Activated naive CD4-positive, alpha-beta T cell treated with Interleukin-2 at 50 U/mL for 16 hours (primary cell): ENCODE measurements at regions not wholly inside any gene's neighbourhood (a gene's known extent, or its start where the extent isn't known, plus 50 kb on each side); places are given as distances from the start of the nearest gene placed in this dataset.

Experiments
- DNase-seq: peaks from one replicate; pipeline ENCODE4 v3.0.0-alpha.2; 2020

DNA sequence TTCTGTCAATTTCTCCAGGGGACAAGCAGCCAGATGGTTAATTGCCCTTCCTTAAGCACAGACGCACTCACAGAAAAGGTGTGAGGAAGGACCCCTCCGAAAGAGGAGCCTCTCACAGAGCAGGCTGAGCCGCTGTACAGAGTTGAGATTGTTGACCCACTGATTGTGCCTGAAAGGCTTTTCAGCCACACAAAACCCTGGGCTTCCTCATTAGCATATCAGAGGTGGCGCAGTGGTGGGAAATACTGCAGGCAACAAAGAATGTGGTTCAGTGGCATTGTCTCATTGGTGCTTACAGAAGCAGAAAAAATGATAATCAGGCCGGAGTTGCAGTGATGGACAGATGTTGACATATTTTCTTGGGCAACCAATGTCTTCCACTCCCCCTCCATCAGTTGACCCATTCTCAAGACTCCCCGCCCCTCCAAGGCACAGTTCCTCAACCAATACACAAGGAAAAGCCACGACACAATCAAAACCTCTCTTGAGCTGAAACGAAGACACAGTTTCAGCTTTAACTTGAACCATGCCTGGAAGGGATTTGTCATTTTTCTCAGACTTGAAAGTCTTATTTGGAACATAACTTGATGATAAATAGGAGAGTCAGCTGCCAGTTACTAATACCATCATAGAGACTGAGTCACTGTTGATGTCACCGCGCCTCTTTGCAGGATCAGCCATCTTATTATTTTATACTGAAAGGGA is 53.1 kb downstream of the ATXN3L start:
- DNase-seq, result no peak

DNA sequence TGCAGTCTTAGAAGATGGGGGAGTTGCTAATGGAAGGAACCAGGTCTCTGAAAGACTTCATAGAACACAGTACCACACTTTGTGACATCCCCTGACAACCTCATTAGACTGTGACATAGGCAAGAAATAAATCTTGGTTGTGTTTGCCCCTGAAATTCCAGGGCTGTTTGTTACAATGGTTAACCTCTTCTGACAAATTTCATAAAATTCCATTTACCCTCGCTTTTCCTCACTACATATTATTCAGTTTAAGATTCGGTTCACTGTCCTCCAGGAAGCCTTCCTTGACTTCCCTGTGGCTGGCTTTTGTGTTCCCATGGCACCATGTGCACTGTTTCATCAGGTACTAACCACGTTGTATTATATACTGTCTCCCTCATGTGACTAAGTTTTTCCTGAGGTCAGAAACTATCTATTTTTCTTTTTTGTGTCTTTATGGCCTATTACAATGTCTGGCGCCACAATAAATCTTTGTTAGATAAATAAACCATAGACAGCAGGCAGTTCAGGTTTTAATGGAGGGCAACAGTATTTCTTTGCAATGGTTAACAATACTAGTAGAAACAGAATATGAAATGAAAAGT is 54.2 kb downstream of the ATXN3L start:
- DNase-seq, result no peak

DNA sequence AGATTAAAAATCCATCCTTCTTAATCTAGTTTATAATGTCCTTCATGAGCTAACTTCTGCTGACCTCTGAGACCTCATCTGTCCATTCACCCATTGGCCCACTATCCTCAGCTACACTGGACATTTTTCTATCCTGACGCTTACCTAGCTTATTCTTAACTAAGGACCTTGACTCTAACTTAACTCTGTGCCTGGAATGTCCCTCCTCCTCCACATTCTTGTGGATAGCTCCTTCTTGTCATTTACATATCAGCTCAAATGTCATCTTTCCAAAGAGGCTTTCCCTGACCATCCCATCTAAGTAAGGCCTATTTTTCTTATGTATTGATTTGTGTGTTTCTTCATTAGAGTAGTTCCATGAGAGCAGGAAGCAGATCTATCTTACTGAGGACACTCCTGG is 54.7 kb downstream of the ATXN3L start:
- no peak for DNase-seq

DNA sequence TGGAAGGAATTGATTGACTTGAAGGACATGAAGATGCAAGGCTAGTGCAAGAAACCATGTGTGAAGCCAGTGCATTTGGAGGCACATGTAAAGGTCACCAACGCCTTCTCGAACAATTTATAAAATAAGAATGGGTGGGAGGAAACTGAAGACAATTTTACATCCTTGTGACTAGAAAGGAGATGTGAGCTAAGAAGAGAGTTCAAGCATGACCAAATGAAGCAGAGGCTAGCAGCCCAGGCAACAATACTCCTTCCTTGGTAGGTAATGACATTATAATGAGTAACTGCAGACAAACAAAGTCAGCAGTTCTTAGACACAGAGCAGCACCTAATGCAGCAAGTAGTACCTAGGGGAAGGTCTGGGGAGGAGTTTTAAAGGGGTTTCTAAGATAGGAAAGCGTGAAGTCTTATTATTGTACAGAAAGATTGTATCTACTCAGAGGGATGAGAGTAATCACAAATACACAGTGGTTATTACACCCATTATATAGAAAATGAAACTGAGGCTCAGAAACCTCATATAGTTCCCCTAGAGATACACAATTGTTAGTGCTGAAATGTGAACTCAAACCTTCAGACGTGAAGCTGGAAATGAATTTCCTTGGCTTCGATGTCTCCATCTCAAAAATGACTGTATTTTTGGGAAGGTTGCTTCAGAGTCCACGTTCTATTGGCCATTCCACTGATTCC is 56.1 kb downstream of the ATXN3L start:
- no peak for DNase-seq

DNA sequence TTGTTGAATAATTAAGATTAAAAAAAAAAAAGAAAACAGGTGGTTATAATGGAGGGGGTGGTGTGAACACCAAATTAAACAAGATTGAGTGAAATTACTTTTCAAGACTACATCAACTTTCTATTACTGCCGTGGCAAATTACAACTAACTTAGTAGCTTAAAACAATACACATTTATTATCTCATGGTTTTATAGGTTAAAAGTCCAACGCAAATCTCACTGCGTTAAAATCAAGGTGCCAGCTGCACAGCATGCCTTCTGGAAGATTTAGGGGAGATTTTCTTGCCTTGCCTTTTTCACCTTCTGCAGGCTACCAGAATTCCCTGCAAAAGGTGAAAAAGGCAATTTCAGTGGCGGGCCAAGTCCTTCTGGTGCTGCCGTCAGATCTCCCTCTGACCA is 58.5 kb downstream of the ATXN3L start:
- DNase-seq, result no peak

DNA sequence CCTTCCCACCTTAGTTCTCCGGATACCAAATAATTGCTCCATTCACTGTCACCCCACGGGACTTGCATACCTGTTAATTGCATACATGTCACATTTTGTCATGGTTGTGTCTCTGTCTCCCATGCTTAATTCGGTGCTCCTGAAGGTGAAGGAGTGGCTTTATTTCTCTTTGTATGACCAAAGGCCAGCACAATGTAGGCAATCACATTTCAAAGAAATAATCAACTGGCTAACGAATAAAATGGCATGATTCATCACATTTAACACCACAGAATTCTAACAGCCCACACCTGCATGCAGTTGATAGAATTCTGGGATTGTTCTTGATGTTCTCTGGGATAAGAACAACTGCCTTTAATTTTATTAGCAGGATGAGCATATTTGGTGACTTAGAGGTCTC is 59.3 kb downstream of the ATXN3L start:
- DNase-seq, result no peak

DNA sequence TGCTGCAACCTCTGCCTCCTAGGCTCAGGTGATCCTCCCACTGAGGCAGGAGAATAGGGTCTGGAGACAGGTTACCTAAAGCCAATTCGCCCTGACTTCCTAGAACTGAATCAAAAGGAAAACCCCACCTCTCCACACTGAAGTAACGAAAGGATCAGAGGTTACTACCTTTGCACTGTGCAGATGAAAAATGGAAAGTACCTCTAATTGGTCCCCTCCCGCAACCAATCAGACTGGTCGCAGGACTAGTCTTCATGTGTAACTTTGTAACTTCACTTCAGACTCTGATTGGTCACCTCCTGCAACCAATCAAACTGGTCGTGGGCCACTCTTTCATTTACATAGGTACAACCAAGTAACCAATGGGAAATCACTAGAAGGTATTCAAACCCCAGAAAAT is 61.1 kb downstream of the ATXN3L start:
- DNase-seq, result no peak

DNA sequence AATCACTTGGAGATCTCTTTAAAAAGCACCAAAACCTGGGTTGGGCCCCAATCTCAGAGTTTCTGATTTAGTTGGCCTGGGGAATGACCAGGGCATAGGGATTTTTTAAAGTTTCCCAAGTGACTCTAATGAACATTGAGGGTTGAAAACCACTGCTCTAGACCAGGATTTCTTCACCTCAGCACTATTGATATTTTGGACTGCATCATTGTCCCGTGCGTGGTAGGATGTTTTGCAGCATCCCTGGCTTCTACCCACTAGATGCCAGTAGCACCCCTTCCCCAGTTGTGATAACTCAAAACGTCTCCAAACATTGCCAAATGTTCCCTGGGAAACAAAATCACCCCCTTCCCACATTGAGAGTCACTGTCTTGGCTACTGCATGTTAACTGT is 61.8 kb downstream of the ATXN3L start:
- no peak for DNase-seq

DNA sequence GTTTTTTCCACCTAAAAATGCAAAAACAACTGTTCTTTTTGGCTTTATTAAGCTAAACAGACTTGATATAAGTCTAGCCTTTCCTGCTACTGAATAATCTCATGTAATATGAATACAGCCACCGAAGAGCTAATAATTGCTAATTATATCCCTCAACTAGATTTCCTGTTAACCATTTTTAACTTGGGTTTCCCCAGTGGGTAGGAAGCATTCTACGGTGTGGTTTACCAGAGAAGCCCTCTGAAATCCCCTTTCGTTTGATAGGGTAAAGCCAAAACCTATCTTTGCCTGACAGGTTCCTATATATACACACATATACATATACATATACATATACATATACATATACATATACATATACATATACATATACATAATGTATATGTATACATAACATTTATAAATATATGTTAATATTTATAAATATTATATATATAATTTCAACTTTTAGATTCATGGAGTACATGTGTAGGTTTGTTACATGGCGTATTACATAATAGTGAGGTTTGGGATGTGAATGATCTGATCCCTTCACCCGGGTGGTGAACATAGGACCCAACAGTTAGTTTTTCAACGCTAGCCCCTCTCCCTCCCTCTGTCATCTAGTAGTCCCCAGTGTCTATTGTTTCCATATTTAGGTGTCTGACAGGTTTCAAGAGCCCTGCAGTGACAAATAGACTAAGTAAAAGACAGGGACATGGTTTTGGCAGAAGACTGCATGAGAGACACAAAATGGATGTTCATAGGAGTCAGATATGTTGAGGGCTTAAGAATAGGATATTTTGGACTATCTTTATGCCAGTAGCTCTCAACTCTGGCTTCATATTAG is 62.4 kb downstream of the ATXN3L start:
- no peak for DNase-seq

DNA sequence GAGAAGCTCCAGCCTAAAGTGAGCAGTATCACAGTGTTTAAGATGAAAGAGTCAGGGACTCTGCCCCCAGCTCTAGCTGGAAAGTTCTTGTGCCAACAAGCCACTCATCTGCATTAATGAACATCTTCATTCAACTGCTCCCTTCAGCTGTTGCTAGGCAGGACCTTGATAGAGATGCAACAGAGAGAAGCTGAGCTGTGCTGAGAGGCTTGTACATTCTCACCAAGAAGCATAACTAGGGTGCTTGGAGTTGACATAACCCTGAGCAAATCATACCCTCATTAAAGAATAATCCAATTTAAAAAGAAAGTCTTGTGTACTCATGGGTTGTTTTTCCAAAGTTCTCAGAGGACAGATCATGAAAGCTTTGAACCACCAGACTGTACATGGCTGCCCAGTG is 63.2 kb downstream of the ATXN3L start:
- no peak for DNase-seq

DNA sequence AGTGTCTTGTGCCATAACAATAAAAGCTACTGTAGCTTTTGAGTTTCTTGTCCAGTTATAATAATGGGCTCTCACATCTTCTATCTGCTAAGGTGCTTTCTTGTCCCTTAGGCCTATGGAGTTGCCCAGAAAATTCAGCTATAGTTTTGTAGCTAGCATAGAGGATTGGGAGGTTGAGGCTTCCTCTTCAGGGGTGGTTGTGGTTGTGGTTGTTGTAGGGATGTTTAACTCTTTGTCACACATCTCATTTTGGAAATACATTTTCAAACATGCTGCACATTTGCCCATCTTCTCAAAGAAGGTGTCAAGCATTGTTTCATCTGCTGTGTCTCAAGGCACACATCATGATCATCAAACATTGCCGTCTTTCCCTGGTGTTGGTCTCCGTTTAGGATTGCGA is 65.0 kb downstream of the ATXN3L start:
- no peak for DNase-seq

DNA sequence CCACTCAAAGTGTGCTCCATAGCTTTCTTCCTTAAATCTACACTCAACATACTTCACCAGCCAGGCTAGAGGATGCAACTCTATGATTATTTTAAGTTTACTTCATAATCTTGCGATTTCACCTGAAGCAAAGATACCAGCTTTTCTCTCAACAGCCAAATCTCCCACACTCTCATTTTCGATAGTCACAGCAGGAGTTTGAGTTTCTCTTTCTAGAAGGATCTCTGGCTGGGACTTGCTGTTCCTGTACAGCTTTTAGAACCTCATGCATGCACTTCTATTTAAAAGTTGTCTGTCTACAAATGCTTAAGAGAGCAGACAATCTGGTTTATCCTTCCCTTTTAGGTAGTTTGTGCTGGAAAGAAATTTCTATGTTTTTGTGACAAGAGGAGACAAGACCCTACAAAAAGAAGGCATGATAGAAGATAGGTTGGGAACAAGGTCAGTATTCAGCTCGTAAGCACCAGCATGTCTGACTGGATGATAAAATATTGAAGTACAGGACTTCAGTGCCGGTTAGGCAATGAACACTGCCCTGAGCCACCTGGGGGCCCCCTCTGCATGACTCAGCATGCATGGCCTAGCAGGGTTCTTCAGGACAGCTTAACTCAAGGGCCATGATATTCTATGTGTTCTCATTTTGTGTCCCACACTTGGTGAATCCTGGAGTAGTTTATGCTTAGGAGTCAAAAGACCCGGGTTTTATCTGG is 65.6 kb downstream of the ATXN3L start:
- DNase-seq, result peak; percentile 1

DNA sequence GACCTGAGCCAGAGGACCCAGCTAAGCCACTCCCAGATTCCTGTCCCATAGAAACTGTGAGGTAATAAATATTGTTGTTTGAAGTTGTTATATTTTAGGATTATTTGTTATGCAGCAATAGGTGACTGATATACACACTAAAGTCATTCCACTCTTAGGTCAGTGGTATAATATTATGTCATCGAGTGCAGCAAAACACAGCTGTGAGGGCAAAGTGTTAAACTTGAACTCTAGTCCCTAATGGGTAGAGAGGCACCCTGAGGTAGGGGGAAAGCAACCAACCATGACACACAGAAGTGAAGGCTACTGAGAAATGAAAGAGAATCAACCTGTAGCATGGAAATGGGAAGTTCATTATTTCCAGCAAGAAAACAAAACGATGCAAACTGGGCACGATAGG is 66.6 kb downstream of the ATXN3L start:
- no peak for DNase-seq

DNA sequence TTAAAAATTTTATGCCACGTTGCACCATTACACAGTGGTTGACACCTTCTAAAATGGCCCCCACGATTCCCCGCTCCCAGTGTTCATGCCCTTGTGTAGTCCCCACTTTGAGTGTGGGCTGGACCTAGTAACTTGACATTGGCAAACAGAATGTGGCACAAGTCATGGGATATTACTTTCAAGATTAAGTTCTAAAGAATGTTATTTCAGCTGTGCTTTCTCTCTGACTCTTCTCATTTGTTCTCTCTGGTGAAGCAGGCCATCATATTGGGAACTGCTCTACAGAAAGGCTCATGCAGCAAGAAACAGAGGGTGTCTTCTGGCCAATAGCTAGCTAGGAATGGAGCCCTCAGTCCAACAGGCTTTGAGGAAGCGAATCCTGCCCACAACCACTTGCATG is 67.1 kb downstream of the ATXN3L start:
- DNase-seq, result no peak

DNA sequence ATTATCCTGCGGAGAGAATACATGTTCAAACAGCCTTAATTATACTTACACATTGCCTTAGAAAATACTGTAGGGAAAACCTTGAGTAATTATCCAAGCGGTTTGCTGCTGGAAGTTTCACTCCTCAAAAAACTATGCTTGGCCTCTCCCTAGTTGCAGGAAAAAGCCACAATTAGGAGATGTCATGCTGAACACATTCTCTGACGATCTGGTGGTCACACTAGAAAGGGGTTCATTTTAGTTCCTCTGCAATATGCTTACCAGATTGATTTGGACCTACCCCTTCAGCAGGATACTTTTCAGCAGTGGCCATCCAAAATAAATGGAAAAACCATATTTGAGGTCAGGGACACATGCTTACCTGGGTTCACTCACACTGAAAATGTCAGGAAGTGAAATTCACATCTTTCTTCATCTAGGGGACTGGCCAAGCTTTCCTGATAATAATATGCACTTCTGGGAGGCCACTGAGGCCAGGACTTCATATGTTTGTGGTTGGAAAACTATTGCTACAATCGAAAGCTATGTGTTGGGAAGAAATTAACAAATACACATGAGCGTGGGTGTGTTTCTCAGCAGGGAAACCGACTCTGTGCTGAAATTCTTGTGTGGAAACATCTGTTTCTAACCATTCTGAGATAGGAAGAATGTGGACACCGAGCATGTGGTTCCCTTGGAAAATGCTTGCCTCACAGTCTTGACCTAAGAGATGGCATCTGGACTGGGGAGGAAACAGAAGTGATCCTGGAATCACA is 68.8 kb downstream of the ATXN3L start:
- DNase-seq, result no peak

DNA sequence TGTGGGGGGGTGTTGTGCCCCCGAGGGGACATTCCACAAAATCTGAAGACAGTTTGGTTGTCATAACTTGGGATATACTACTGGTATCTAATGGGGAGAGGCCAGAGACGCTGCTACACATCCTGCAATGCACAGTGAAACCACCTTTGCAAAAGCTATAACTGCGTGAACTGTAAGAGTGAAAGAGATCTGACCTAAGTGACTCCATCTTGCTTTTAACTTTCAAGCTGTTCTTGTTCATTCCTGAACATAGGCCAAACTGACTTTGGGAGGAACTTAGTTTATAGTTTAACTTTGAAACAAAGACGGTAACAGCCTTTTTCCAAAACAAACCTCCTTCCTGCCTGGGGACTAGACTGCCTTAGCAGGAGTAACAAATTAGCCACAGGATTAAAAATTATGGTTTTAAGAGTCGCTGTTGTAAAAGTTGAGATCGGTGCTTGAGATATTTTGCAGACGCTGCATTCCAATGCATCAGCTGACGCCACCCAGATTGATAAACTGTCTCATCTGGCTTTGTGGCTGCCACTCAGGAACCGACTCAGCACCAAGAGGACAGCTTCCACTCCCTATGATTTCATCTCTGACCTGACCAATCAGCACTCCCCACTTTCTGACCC is 70.9 kb downstream of the ATXN3L start:
- no peak for DNase-seq

DNA sequence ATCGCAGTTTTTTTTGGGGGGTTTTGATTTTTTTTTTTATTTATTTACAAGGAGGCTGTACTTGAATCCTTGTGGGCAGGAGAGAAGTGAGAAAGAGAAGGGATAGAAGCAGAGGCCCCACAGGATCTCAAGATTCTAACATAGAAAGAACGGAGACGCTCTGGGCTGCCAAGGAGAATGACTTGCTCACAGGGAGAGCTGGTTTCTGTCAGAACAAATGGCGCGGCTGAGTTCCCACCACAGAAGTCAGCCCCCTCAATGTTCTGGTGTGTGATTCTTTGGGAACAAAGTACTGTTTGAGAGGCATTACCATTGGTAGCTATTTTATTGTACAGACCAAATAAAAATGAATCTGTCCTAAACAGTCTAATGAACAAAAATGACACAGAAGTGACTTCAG is 80.6 kb downstream of the ATXN3L start:
- no peak for DNase-seq

DNA sequence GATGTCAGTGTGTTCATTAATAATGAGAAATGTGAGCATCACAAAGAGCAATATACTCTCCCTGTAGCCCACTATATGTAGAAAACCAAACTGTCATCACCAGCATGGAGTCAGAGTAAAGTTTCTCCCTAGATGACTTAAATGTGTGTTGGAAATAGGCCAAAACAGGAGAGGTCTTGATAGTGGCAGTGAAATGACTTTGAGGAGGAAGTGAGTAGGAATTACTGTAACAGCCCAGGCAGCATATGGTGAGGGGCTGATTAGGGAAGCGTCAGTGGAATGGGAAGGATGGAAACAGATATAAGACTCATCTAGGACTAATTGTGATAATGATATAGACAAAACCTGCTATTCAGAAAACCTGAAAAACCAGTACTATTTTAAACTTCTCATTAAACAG is 83.9 kb downstream of the ATXN3L start:
- no peak for DNase-seq

DNA sequence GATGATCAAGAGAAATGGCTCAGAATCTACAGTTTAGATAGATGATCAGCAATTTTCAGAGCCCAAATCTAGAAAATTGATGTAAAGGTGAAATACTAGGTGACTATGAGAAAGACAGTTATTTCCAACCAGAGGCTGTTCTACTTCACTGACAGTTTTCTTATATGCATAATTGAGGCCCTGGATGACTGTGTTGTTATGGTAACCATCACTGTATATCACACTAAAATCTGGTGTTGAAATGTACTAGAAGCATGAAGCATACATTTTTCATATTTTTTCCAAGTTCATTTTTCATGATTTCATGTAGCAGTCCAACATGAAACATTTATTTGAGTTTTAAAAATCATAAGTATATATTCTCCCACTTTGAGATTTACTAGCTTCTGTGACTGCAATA is 87.4 kb downstream of the ATXN3L start:
- DNase-seq, result no peak

DNA sequence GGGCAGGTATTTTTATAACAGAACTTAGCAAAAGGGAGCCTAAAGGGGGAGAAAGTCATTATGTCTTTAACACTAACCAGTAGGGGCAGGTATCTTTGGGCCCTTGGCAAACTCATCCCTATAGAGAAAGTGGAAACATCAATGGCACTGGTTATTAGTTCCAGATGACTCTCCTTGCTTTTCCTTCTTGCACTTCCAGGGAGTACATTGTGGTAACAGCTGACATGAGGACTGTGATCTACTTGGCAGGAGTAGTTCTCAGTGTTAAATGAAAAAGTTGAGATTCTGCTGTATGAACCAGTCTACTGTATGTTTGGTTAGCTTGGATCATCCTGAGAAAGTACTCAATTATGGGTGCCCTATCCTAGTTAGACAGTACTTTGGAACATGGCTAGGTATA is 93.6 kb downstream of the ATXN3L start:
- no peak for DNase-seq

DNA sequence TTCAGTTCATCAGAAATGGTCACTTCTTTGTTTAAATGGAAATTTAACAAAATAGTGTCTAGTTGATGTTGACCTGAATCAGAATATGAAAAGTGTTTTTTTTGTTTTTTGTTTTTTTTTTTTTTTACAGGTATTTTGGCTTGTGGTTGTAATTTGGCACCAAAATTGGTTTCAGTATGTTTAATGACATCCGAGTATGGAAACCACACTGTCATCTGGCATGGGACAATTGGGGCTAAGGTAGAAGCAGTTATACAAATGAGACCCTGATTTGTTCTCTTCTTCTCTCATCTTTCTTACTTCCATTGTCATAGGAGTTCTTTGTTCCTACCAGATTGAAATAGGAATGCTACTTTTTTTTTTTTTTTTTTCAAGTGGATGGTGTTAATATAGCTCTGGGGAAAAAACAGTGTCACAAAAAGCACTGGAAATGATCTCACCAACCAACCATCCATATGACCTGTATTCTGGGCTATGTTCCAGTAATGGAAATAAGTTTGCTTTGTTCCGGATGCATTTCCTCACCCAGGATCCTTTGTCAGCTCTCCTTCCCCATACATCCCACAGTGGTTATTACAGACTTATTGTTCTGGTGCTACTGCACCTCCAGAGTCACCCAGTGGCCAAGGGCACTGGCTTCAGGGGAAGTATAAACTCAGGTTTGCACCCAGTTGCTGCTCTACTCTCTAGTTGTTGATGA is 95.8 kb downstream of the ATXN3L start:
- no peak for DNase-seq
